Activated T-cell treated with anti-CD3 and anti-CD28 coated beads, Interleukin-2, amount 50 U/mL, for 72 hours (primary cell): ENCODE measurements at regions not wholly inside any gene's neighbourhood (a gene's known extent, or its start where the extent isn't known, plus 50 kb on each side); places are given as distances from the start of the nearest gene placed in this dataset.

Source experiments
- ATAC-seq, 2 donors: fragments of 150-1000 bp; cut with Tn5 transposase; replicated peaks in 1 of 2; 2 replicates each; pipeline ENCODE4 v1.10.0; 2021; ENCODE audit warnings: moderate library complexity in 2 of 2, mild to moderate bottlenecking in 1 of 2
- DNase-seq, 2 donors: peaks; one replicate each; pipeline ENCODE4 v3.0.0; 2021 to 2022; ENCODE audit warnings: mixed read lengths in 1 of 2
- H3K27ac Mint-ChIP-seq: one replicate; pipeline ENCODE4 v1.8.0; 2022; ENCODE audit warnings: mild to moderate bottlenecking, moderate library complexity, mixed read lengths
- H3K27me3 Mint-ChIP-seq: one replicate; pipeline ENCODE4 v1.8.0; 2022; ENCODE audit warnings: low read depth, mixed read lengths
- H3K36me3 Mint-ChIP-seq, 2 donors: one replicate each; pipeline ENCODE4 v1.8.0; 2022; ENCODE audit warnings: mixed read lengths in 2 of 2, mild to moderate bottlenecking in 1 of 2; ENCODE audit not compliant: insufficient read depth in 2 of 2
- H3K4me1 Mint-ChIP-seq: one replicate; pipeline ENCODE4 v1.8.0; 2022; ENCODE audit warnings: low read depth, mixed read lengths
- H3K4me3 Mint-ChIP-seq, 2 donors: one replicate each; pipeline ENCODE4 v1.8.0; 2022; ENCODE audit warnings: mild to moderate bottlenecking in 2 of 2, mixed read lengths in 2 of 2, moderate library complexity in 2 of 2
- H3K9me3 Mint-ChIP-seq, 2 donors: one replicate each; pipeline ENCODE4 v1.8.0; 2022; ENCODE audit warnings: mixed read lengths in 2 of 2

DNA sequence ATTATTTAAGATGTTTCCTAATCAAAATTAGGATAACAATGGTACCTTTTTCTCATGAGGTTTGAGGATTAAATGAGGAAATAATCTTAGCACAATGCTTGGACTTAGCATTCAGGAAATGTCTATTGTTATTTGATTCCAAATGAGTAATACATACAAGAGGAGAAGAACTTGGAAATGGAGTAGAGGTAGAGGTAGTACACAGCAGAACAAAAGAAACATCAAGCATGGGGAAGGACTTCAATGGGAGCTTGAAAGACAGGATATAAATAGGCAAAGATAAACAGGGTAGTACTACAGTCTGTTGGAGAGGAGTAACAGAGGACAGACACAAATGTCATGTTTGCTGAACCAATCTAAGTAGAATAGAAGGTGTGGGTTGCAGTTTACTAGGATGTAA is 59.5 kb upstream of the RGS2 start:
- ATAC-seq (no peak), DNase-seq (no peak)
- H3K4me3 Mint-ChIP-seq, result no peak overlapping the region
- H3K9me3 Mint-ChIP-seq, result no peaks in the 10 kb centered on the region
- no peaks in the 10 kb centered on the region for H3K4me1 Mint-ChIP-seq
- no peaks in the 10 kb centered on the region for H3K36me3 Mint-ChIP-seq
- no peak overlapping the region for H3K27ac Mint-ChIP-seq
- H3K27me3 Mint-ChIP-seq, result peaks cover 5% of the 10 kb centered on the region

DNA sequence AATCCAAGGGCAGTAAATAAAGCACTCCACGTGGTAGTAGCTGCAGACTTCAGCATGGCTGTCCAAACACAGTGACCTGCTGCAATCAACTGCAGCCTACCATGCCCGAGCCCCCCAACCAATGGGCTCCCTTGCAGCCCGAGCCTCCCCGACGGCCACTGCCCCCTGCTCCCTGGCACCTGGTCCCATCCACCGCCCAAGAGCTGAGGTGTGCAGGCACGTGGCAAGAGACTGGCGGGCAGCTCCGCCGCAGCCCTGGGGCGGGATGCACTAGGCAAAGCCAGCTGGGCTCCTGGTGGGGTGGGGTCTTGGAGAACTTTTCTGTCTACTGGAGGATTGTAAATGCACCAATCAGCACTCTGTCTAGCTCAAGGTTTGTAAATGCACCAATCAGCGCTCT is 57.6 kb upstream of the RGS2 start:
- H3K36me3 Mint-ChIP-seq, result no peaks in the 10 kb centered on the region
- DNase-seq (no peak), ATAC-seq (no peak)
- no peak overlapping the region for H3K4me3 Mint-ChIP-seq
- no peaks in the 10 kb centered on the region for H3K4me1 Mint-ChIP-seq
- no peaks in the 10 kb centered on the region for H3K27me3 Mint-ChIP-seq
- no peaks in the 10 kb centered on the region for H3K9me3 Mint-ChIP-seq
- no peak overlapping the region for H3K27ac Mint-ChIP-seq

DNA sequence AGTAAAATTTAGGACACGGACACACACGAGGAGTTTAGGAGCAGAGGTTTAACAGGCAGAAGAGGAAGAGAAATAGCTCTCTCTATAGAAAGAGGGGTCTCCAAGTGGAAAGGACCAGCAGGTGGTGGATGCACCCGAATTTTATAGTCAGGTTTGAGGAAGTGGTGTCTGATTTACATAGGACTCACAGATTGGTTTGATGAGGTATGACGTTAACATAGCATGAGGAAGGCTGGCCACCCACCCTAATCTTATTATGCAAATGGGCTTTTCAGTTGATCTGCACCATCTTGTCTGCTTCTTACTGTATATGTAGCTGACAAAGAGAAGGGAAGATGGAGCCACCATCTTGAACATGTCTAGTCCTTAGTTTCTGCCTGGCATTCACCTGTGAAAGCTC is 52.5 kb upstream of the RGS2 start:
- no peak overlapping the region for H3K27ac Mint-ChIP-seq
- H3K4me1 Mint-ChIP-seq, result no peaks in the 10 kb centered on the region
- ATAC-seq, result no peak
- H3K27me3 Mint-ChIP-seq, result peaks cover 8% of the 10 kb centered on the region
- no peak overlapping the region for H3K4me3 Mint-ChIP-seq
- no peak for DNase-seq
- H3K9me3 Mint-ChIP-seq, result no peaks in the 10 kb centered on the region
- H3K36me3 Mint-ChIP-seq, result no peaks in the 10 kb centered on the region

DNA sequence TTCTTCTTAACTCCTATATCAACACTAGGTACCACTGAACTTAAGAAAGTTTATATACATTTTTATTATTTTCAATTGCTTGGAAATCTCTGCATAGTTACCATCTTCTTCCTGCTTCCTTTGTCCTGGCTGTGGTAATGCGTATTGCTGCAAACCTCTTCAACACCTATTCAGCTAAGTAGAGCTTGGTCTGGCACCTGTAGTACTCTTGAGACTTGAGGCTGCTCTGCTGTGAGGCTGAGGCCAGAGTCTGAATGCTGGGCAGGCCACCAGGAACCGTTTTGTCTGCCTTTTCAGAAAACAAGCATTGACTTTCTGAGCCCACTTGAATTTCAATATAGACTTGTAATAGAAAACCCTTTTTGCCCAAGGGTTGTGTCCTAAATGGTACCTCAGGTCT is 52.0 kb upstream of the RGS2 start:
- Mint-ChIP-seq H3K27me3 (peaks cover 10% of the 10 kb centered on the region), H3K27ac (no peak overlapping the region), H3K36me3 (no peaks in the 10 kb centered on the region), H3K4me1 (no peaks in the 10 kb centered on the region), H3K9me3 (no peaks in the 10 kb centered on the region), H3K4me3 (no peak overlapping the region)
- ATAC-seq, result no peak
- DNase-seq, result no peak

DNA sequence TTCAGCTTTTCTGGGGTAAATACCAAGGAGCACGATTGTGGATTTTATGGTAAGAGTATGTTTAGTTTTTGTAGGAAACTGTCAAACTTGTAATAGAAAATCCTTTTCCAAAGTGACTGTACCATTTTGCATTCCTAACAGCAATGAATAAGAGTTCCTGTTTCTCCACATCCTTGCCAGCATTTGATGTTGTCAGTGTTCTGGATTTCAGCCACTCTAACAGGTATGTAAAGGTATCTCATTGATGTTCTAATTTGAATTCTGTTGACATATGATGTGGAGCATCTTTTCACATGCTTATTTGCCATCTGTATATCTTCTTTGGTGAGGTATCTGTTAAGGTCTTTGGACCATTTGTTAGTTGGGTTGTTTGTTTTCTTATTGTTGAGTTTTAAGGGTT is 50.3 kb upstream of the RGS2 start:
- Mint-ChIP-seq H3K9me3 (peaks cover 2 to 3% of the 10 kb centered on the region in 2 donors), H3K4me3 (no peak overlapping the region), H3K27me3 (peaks cover 21% of the 10 kb centered on the region)

More for the DNA sequence above, 50.3 kb upstream of the RGS2 start:
- DNase-seq, result no peak
- Mint-ChIP-seq H3K27ac (no peak overlapping the region), H3K36me3 (no peaks in the 10 kb centered on the region), H3K4me1 (peaks cover 5% of the 10 kb centered on the region)
- ATAC-seq, result no peak
